HG03039 (cell line): ENCODE measurements at regions not wholly inside any gene's neighbourhood (a gene's known extent, or its start where the extent isn't known, plus 50 kb on each side); places are given as distances from the start of the nearest gene placed in this dataset.
"Not testable (repeated sequence)": the region's sequence is repeated elsewhere in the genome, so short reads cannot be mapped to it uniquely, and the experiment has no call there.

Experiments
- ATAC-seq: cut with Tn5 transposase; IDR thresholded peaks from one replicate; pipeline ENCODE4 v1.9.1; 2021; ENCODE audit warnings: mild to moderate bottlenecking, moderate library complexity; ENCODE audit not compliant: unreplicated experiment

GRCh38 chr12:76292891-76293290 lies 55.3 kb downstream of the BBS10 start:
- ATAC-seq = not testable (repeated sequence)

- not testable (repeated sequence) for ATAC-seq
These were observed 55.9 kb downstream of the BBS10 start for GRCh38 chr12:76292305-76292704.

GRCh38 chr12:76290963-76291859 lies 57.0 kb downstream of the BBS10 start:
- no peak for ATAC-seq

GRCh38 chr12:76288218-76288617 lies 60.0 kb downstream of the BBS10 start:
- no peak for ATAC-seq

GRCh38 chr12:76284816-76285750 lies 63.1 kb downstream of the BBS10 start:
- ATAC-seq = no peak

GRCh38 chr12:76282744-76283143 lies 65.5 kb downstream of the BBS10 start:
- ATAC-seq = no peak

- no peak for ATAC-seq
These were observed 70.7 kb downstream of the BBS10 start for GRCh38 chr12:76277480-76277879.

- ATAC-seq = no peak
These were observed 71.6 kb downstream of the BBS10 start for GRCh38 chr12:76276499-76277151.

- no peak for ATAC-seq
These were observed 72.6 kb downstream of the BBS10 start for GRCh38 chr12:76275511-76276093.

- no peak for ATAC-seq
These were observed 73.7 kb downstream of the BBS10 start for GRCh38 chr12:76274420-76275083.

GRCh38 chr12:76272287-76272686 lies 75.9 kb downstream of the BBS10 start:
- ATAC-seq = no peak

GRCh38 chr12:76270657-76271358 lies 77.4 kb downstream of the BBS10 start:
- ATAC-seq = no peak

- no peak for ATAC-seq
These were observed 79.9 kb downstream of the BBS10 start for GRCh38 chr12:76268267-76268666.

- no peak for ATAC-seq
These were observed 81.4 kb downstream of the BBS10 start for GRCh38 chr12:76266797-76267196.

- no peak for ATAC-seq
These were observed 82.6 kb downstream of the BBS10 start for GRCh38 chr12:76265424-76266180.

GRCh38 chr12:76264611-76265012 lies 83.6 kb downstream of the BBS10 start:
- no peak for ATAC-seq

GRCh38 chr12:76263696-76264095 lies 84.5 kb downstream of the BBS10 start:
- ATAC-seq = no peak

- no peak for ATAC-seq
These were observed 87.8 kb downstream of the BBS10 start for GRCh38 chr12:76260390-76260748.
